GM18951 (cell line): ENCODE measurements at regions not wholly inside any gene's neighbourhood (a gene's known extent, or its start where the extent isn't known, plus 50 kb on each side); places are given as distances from the start of the nearest gene placed in this dataset.

Source experiments
- POLR2A ChIP-seq: IDR thresholded peaks from 4 replicates; pipeline ENCODE4 v1.6.1; 2011; ENCODE audit warnings: mild to moderate bottlenecking; ENCODE audit not compliant: insufficient read length, insufficient read depth; ENCODE audit errors: extremely low read depth
- in situ Hi-C: fragments of 300-500 bp; cut with MboI; formaldehyde crosslinking; loops from one replicate; pipeline ENCODE4 v1.12.0; 2022; ENCODE audit warnings: low sequenced_read_pairs, mixed read lengths, inconsistent platforms; ENCODE audit not compliant: unreplicated experiment

DNA sequence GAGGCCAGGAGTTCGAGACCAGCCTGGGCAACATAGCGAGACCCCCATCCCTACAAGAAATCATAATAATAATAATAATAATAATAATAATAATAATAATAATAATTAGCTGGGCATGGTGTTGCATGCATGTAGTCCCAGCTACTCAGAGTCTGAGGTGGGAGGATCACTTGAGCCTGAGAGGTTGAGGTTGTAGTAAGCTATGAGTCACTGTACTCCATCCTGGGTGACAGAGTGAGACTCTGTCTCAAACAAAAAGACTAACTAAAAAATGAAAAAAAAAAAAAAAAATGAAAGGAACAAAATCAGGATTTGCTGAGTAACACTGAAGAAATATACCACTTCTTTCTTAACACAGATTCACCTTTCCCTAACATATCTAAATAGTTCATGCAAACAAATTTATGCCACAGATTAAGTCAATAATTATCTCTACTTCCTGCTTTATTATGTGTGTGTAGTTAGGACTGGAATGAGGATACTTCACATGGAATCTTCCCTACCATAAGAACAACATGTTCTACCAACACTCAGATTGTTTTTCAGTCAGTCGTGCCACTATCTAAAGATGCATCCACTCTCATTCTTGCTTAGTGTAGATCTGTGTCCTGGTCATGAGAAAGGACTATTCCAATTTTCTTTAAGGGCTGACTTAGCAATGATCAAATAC, 928.7 kb downstream of the SLC4A3 start:
- no peak for TF ChIP-seq POLR2A
- in situ Hi-C loops: no loop called here

DNA sequence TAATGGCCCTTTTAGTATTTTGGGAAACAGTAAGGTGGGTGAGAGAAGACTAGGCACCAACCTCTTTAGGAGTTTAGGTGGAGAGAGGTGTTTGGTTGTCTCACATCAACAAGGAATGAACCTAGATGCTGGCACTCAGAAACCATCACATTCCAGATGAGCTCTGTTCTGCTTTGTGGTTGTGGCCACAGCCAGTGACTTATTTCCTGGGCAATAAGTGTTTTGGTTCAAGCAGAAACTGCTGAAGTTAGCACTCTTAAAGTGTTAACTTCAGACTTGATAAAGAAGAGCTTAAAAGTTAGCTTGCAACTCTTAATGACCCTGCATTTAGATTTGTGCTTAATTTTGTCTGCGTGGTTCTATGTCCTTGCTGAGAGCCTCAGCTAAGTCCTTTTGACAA, 929.2 kb downstream of the SLC4A3 start:
- TF ChIP-seq POLR2A: no peak
- in situ Hi-C loops: no loop called here

DNA sequence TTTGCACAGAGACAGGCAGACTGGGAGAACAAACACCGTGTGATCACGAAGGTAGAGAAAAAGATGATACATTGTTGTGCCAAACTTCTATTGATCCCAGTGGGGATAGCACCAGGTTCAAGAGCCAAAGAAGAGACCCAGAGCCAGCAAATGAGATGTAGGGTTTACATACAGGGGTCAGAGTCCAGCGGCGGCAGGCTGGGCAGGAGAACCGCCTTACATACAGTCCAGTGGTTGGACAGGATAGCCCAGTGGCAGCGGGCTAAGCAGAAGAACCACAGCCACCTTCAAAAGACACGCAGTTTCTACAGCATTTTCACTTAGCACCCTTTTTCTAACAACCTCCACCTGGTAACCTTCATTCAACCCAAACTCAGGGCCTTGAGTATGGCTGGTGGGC, 932.8 kb downstream of the SLC4A3 start:
- in situ Hi-C loops: no loop called here
- TF ChIP-seq POLR2A: no peak

DNA sequence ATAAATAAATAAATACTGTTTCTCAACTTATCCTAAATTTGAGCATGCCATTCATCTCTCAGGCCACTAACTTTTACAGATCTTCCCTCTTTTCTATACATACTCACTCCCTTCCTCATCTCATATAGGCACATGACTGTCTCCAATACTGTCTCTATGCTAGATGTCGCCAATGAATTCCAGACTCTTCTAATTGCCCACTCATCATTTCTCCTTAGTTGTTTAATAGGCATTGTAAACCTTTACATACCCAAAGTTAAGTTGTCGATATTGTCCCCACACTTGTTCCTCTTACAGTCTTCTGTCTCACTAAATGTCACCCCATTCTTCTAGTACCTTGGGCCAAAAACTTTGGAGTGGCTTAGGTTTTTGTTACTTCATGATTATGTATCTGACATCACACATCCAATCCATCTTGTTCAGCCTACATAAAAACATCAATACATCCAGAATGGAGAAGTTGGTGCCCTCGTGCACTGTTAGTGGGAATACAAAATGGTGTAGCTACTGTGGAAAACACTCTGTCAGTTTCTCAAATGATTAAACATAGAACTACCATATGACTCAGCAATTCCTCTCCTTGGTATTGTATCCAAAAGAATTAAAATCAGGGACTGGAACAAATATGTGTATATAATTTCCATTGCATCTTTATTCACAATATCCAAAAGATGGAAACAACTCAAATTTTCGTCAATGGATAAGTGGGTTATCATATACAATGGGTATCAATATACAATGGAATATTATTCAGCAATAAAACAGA, 935.1 kb downstream of the SLC4A3 start:
- in situ Hi-C loops: no loop called here
- no peak for TF ChIP-seq POLR2A

DNA sequence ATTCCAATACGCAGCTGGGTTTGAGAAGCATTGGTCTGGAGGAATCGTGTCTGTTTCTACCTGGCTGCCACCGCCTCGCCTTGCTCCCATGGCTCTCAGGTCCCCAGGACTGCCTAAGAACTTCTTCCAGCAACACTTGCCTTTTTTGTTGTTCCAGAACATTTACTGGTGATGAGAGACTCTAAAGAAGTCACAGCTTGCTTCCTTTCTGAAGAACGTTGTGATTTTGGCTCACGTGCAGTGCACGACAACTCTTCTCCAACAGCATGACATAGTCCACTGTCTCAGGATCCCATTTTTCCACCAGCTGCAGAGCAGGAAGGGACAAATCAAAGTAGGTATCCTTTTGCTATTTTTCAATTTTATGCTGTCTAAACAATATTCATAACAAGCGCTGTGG, 940.9 kb downstream of the SLC4A3 start:
- in situ Hi-C loops: no loop called here
- no peak for TF ChIP-seq POLR2A

DNA sequence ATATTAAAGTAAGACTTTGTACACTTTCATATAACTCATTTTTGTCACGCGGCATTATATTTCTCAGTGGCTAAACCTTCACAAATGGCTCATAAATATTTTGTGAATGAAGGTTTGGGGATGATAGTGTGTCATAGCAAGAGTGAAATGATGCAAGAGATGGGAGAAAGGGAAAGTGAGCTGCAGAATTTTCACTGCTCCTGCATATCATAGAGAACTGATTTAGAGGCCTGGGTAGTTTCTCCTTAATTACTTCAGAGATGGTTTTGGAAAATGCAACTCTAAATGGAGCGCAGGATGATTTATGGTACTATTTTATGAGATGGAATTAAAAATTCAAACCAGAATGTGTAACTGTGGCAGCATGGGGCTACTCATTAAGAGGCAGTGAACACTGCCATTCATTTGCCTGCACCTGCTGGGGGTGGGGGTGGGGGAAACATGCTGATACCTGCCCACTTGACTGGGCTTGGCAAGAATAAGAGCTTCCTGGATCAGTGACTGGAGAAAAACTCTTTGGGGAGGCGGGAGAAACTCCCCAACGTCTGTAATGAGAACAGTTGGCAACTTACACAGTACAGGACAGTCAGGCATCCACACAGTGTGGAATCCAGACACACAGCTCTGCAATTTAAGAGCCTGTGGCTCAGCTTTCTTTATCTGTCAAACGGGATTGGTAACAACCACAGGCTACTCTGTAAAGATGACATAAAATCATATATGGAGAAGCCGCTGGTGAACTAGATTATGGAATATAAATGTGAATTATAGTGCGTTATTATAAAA, 941.9 kb downstream of the SLC4A3 start:
- in situ Hi-C loops: no loop called here
- no peak for TF ChIP-seq POLR2A

DNA sequence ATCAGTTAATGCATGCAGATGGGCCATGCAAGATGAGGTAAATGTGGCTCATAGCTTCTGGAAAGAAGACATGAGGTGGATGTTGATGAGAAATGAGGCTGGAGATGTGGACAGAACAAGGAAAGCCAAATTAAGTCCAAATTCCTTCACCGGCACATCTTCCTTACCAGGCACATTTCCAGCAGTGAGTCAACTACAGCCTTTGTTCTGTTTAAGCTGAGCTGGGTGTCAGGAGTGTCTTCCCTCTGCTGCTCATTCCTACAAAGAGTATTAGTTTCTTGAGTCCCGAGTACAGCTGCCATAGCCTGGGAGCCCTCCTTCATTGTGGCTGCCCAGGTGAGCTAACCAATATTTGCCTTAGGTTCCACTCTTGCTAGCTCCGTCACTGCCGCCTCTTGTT, 945.0 kb downstream of the SLC4A3 start:
- no peak for TF ChIP-seq POLR2A
- in situ Hi-C loops: no loop called here

DNA sequence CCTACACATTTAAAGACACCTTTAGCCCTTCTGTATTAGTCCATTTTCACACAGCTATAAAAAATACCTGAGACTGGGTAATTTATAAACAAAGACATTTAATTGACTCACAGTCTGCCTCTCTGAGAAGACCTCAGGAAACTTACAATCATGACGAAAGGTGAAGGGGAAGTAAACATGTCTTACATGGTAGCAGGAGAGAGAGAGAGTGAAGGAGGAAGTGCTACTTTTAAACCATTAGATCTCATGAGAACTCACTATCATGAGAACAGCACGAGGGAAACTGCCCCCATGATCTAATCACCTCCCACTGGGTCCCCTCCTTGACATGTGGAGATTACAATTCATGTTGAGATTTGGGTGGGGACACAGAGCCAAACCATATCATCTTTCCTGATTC, 946.6 kb downstream of the SLC4A3 start:
- no peak for TF ChIP-seq POLR2A
- in situ Hi-C loops: no loop called here

DNA sequence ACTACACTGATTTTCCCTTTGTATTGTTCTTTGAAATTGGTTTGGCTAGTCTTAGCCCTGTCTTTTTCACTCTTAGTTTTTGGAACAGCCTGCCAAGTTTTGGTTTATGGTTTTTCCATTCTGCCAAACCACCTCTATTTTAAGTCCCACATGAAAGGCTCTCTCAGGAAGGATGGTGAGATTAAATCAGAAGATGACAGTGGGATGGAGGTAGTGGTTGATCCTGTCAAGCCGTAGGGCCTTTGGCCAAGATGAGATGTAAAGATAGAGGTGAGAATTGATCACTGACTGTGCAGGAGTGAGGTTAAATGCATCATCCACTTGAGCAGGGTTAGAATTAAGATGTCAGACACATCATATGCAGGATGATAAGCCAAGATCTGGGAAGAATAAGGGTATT, 948.5 kb downstream of the SLC4A3 start:
- in situ Hi-C loops: no loop called here
- no peak for TF ChIP-seq POLR2A

DNA sequence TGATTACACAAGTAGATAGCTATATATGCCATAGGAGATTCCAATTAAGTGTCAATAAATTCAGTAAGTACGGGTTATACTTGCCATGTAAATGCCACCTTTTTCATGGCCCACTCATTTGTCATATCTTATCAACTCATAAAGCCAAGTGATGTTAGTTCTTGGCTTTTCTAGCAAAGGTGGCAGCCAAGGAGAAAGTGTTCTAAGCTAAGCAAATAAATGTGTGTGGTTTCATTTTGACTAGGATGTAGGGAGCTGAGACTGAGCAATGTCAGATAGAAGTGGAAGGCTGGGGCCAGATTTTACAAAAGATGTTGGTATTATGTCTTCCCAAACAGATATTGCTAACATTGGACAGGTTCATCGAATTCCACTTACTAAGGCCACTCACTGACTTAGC, 952.0 kb downstream of the SLC4A3 start:
- TF ChIP-seq POLR2A: no peak
- in situ Hi-C loops: no loop called here

DNA sequence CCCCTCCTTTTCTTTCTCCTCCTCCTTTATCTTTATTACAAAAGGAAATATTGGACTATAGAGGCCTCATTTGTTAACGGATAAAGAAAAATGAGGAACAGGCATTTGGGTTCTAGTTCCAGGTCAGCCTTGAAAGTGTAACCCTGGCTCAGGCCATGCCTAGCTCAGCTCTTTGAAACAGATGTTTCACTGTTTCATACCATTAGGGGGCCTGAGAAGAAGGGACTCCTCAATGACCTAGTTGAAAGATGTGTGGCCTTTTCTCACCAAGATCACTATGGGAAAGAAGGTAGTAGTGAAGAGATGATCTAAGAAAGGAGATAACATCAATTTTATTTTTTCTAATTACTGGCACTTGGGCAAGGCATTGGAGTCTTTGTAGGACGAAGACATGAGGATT, 952.7 kb downstream of the SLC4A3 start:
- in situ Hi-C loops: no loop called here
- TF ChIP-seq POLR2A: no peak

DNA sequence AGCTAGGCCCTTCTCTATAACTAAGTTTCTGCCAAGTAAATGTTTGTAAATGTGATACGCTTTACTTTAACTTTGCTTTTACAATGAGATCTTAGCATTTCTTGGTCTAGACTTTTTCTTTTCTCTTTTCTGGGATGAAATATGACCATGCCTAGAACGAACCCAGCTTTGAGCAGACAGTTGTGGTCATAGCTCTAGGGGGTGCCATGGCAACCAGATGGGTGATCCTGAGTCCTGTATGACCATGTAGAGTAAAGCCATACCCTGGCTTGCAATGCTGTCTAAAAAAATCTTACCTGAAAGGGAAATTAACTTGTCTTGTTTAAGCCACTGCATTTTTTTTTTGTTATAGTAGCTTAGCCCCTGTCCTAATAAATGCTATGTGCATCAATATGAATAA, 956.3 kb downstream of the SLC4A3 start:
- in situ Hi-C loops: no loop called here
- no peak for TF ChIP-seq POLR2A

DNA sequence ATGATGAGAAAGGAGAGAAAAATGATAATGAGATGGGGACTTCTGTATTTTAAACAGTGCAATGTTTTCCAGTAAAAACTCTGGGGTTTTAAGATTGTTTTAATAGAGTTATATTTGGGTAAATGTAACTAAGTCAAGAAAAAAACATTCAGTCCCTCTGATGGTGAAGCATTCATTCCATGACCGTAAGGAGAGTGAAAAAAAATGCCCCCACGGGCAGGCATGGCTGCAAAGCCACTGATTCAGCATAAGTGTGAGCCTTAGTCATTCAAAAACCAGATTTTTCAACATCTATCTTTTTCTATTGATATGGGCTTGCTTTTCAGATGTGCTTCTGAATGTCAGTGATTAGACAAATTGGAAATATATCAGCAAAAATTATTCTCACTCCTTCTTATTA, 957.8 kb downstream of the SLC4A3 start:
- no peak for TF ChIP-seq POLR2A
- in situ Hi-C loops: no loop called here
